GM12891 (cell line): ENCODE measurements at regions not wholly inside any gene's neighbourhood (a gene's known extent, or its start where the extent isn't known, plus 50 kb on each side); places are given as distances from the start of the nearest gene placed in this dataset.
"Not testable (repeated sequence)": the region's sequence is repeated elsewhere in the genome, so short reads cannot be mapped to it uniquely, and the experiment has no call there.

ENCODE experiments used
- DNase-seq: peaks from one replicate; pipeline ENCODE4 v3.0.0; 2011; ENCODE audit warnings: low spot score; ENCODE audit not compliant: insufficient read length
- FAIRE-seq: peaks from 2 replicates; lab custom pipeline; 2011; peaks lifted over from hg19 to GRCh38; lab: Jason Lieb, UNC
- PAX5 ChIP-seq: IDR thresholded peaks from 2 replicates; pipeline ENCODE4 v1.6.1; 2011; ENCODE audit warnings: low read length, moderate library complexity, mild to moderate bottlenecking; ENCODE audit not compliant: insufficient read depth, severe bottlenecking
- POLR2A ChIP-seq: IDR thresholded peaks from 2 replicates; pipeline ENCODE4 v1.6.1; 2011; ENCODE audit warnings: low read depth, low read length, control low read depth
- POLR2AphosphoS5 ChIP-seq: IDR thresholded peaks from 2 replicates; pipeline ENCODE4 v1.6.1; 2011; ENCODE audit warnings: low read depth, low read length, control low read depth
- POU2F2 ChIP-seq: IDR thresholded peaks from 2 replicates; pipeline ENCODE4 v1.6.1; 2011; ENCODE audit warnings: low read depth, mild to moderate bottlenecking, control low read depth, low read length, moderate library complexity
- SPI1 ChIP-seq: IDR thresholded peaks from 2 replicates; pipeline ENCODE4 v1.6.1; 2011; ENCODE audit warnings: low read depth, low read length, control low read depth
- TAF1 ChIP-seq: IDR thresholded peaks from 2 replicates; pipeline ENCODE4 v1.6.1; 2011; ENCODE audit warnings: low read depth, low read length, control low read depth

DNA sequence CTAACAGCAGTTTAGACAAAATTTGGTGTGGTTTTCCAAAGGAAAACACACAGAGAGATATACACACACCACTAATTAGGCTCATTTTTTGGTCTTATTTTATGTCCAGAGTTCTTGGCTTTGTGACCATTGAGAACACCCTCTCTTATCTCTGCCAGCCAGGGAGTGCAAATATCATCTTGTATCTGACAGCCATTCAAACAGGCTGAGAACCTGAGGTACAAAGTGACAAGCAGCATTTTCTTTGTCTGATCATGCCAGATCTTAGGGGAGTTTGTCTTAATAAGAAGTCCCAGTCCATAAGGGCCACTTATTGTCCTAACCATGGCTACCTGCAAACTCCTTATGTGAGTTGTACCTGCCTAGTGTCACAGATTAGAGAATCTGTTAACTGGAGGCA is 1165.2 kb downstream of the BRINP3 start:
- DNase-seq (no peak), FAIRE-seq (no peak)
- TF ChIP-seq POLR2A (no peak), POLR2AphosphoS5 (no peak), PAX5 (no peak), TAF1 (no peak), POU2F2 (no peak)

- no peak for DNase-seq
- TF ChIP-seq POU2F2: no peak
- TF ChIP-seq SPI1: no peak
- TF ChIP-seq POLR2AphosphoS5: no peak
- TF ChIP-seq PAX5: no peak
- TF ChIP-seq TAF1: no peak
- no peak for TF ChIP-seq POLR2A
- FAIRE-seq: no peak
Observed at GRCh38 chr1:189313488-189313887, 1164.2 kb downstream of the BRINP3 start.

GRCh38 chr1:189315035-189315901 is 1162.4 kb downstream of the BRINP3 start:
- DNase-seq (no peak), FAIRE-seq (no peak)
- no peak for TF ChIP-seq POU2F2
- no peak for TF ChIP-seq PAX5
- TF ChIP-seq SPI1: no peak
- TF ChIP-seq POLR2AphosphoS5: no peak
- TF ChIP-seq POLR2A: no peak
- no peak for TF ChIP-seq TAF1

DNA sequence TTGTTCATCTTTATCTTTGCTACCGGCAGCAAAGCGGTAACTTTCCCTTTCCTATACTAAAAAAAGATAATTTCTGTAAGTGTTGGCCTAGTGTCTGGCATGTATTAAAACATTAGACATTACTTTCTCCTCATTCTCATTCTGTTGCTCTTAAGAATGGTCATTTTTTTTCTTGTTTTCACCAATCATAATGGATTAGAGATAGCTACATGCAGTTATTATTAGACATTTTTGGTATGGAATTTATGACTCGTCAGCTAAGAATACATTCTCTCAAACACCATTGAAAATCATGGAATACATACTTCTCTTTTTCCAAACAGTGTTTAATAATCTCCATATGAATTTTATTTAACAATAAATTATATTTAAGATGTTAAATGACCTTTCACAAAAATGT is 1154.6 kb downstream of the BRINP3 start:
- no peak for DNase-seq
- no peak for TF ChIP-seq POLR2AphosphoS5
- TF ChIP-seq TAF1: no peak
- no peak for TF ChIP-seq SPI1
- TF ChIP-seq POLR2A: no peak
- TF ChIP-seq PAX5: no peak
- TF ChIP-seq POU2F2: no peak

DNA sequence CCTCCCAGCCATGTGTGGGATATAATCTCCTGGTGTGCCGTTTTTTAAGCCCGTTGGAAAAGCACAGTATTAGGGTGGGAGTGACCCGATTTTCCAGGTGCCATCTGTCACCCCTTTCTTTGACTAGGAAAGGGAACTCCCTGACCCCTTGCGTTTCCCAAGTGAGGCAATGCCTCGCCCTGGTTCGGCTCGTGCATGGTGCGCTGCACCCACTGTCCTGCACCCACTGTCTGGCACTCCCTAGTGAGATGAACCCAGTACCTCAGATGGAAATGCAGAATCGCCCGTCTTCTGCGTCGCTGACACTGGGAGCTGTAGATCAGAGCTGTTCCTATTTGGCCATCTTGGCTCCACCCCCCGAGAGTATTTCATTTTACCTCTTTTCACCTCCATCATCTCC is 1146.6 kb downstream of the BRINP3 start:
- FAIRE-seq, DNase-seq: not testable (repeated sequence)

More for the DNA sequence above, 1154.6 kb downstream of the BRINP3 start:
- no peak for FAIRE-seq

DNA sequence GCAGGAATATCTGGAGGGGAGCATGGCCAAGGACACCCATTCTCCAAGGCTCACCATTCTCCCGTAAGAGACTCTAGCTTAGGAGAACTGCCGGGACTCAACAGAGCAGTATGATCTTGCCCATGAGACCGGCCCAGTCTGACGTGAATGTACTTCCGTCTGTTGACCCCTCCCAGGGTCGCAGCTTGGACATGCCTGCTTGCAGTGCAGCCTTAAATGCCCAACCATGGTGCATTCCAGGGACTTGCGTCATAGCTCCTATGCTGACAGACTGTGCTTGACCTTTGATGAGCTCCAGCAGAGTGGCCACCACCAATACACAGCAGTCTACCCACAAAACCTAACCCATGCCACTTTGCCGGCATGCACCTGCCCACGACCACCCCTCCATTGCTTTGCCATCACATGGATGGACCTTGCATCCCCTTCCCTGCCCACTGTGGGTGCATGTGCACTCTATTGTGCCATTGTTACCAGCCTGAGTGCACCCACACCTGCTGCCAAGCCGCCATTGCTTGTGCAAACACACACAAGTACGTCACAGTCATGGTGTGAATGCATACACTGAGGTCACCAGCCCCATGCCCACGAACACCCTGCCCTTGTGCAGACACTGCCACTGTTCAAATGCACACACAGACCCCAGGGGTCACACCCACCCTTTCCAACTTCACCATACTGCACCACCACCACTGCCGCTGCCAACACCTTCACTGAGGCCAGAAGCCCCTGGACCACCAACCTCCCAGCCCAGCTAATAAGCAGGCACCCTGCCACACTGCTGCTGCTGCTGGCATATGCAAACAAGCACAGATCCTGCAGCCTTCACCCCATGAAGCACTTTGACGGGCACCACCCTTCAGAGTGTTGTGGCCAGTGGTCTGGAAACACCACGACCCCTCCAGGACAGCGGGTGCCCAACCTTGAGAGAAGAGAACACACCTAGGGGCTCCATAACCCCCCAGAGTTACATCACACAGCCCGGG is 1141.3 kb downstream of the BRINP3 start:
- FAIRE-seq (no peak), DNase-seq (no peak)
- TF ChIP-seq POLR2A: no peak
- TF ChIP-seq POU2F2: no peak
- TF ChIP-seq POLR2AphosphoS5: no peak
- no peak for TF ChIP-seq PAX5
- no peak for TF ChIP-seq TAF1
- TF ChIP-seq SPI1: no peak

- DNase-seq: no peak
- no peak for FAIRE-seq
- TF ChIP-seq POLR2AphosphoS5 (no peak), PAX5 (no peak), TAF1 (no peak)
Observed at GRCh38 chr1:189349607-189350006, 1128.1 kb downstream of the BRINP3 start.

- FAIRE-seq (no peak), DNase-seq (no peak)
- no peak for TF ChIP-seq POLR2AphosphoS5
- TF ChIP-seq PAX5: no peak
- TF ChIP-seq POU2F2: no peak
- TF ChIP-seq SPI1: no peak
- no peak for TF ChIP-seq POLR2A
- TF ChIP-seq TAF1: no peak
Observed at GRCh38 chr1:189350983-189351616, 1126.6 kb downstream of the BRINP3 start.

- no peak for TF ChIP-seq TAF1
- TF ChIP-seq POLR2AphosphoS5: no peak
- DNase-seq (no peak), FAIRE-seq (no peak)
Observed at GRCh38 chr1:189351960-189352359, 1125.7 kb downstream of the BRINP3 start.
